Smooth muscle cell (in vitro differentiated cells): ENCODE measurements at regions not wholly inside any gene's neighbourhood (a gene's known extent, or its start where the extent isn't known, plus 50 kb on each side); places are given as distances from the start of the nearest gene placed in this dataset.

Experiments
- DNase-seq: peaks from one replicate; lab custom pipeline; 2025; ENCODE audit not compliant: unreplicated experiment; lab: John Stamatoyannopoulos, UW
- H2AFZ ChIP-seq: fragments of 200-600 bp; sonication (generic); 2 replicates; pipeline ENCODE4 v1.6.0; 2016; ENCODE audit warnings: antibody characterized with exemption, low read depth, mild to moderate bottlenecking
- H3F3A ChIP-seq: fragments of 200-600 bp; sonication (generic); 2 replicates; pipeline ENCODE4 v1.6.0; 2017; ENCODE audit warnings: antibody characterized with exemption, low read depth
- H3K27ac ChIP-seq: fragments of 200-600 bp; sonication (generic); 2 replicates; pipeline ENCODE4 v1.5.1; 2016; ENCODE audit warnings: low read depth, mild to moderate bottlenecking
- H3K27me3 ChIP-seq: fragments of 200-600 bp; sonication (generic); 2 replicates; pipeline ENCODE4 v1.6.1; 2016; ENCODE audit warnings: low read depth, mild to moderate bottlenecking
- H3K36me3 ChIP-seq: fragments of 200-600 bp; sonication (generic); 2 replicates; pipeline ENCODE4 v1.5.1; 2016; ENCODE audit warnings: low read depth
- H3K4me1 ChIP-seq: fragments of 200-600 bp; sonication (generic); 2 replicates; pipeline ENCODE4 v1.5.1; 2016; ENCODE audit warnings: low read depth
- H3K4me2 ChIP-seq: fragments of 200-600 bp; sonication (generic); 2 replicates; pipeline ENCODE4 v1.6.0; 2016; ENCODE audit warnings: mild to moderate bottlenecking
- H3K4me3 ChIP-seq: fragments of 200-600 bp; sonication (generic); 2 replicates; pipeline ENCODE4 v1.5.1; 2016; ENCODE audit warnings: mild to moderate bottlenecking
- H3K79me2 ChIP-seq: fragments of 200-600 bp; sonication (generic); 2 replicates; pipeline ENCODE4 v1.6.0; 2016; ENCODE audit warnings: low read depth, mild to moderate bottlenecking
- H3K9ac ChIP-seq: fragments of 200-600 bp; sonication (generic); 2 replicates; pipeline ENCODE4 v1.6.0; 2016; ENCODE audit warnings: low read depth
- H3K9me3 ChIP-seq: fragments of 200-600 bp; sonication (generic); replicated peaks from 2 replicates; pipeline ENCODE4 v1.5.1; 2016; ENCODE audit warnings: low read depth
- H4K20me1 ChIP-seq: fragments of 200-600 bp; sonication (generic); 2 replicates; pipeline ENCODE4 v1.6.0; 2016; ENCODE audit warnings: low read depth
- CTCF ChIP-seq: fragments of 200-600 bp; sonication (generic); IDR thresholded peaks from 2 replicates; pipeline ENCODE4 v1.5.1; 2017; ENCODE audit warnings: borderline replicate concordance, mild to moderate bottlenecking, antibody characterized with exemption; ENCODE audit not compliant: insufficient read depth, poor library complexity, severe bottlenecking
- WGBS: methylation state at CpG from one replicate; pipeline ENCODE4 v1.1.7; 2016; ENCODE audit warnings: low lambda C conversion rate; 5-methylcytosine and 5-hydroxymethylcytosine counted together

- no peak for DNase-seq
- H3K4me2 ChIP-seq = no peak overlapping the region
- 36% methylated on average over 1 of the region's 1 CpG for WGBS
Observed at GRCh38 chr13:62185631-62186255, 770.1 kb upstream of the PCDH20 start.

GRCh38 chr13:62176051-62176450 lies 760.4 kb upstream of the PCDH20 start:
- Histone ChIP-seq H3F3A (no peaks in the 10 kb centered on the region), H3K4me3 (no peak overlapping the region), H3K27ac (peak overlapping the region; percentile 9), H3K79me2 (no peaks in the 10 kb centered on the region), H3K4me1 (no peaks in the 10 kb centered on the region), H3K9ac (no peak overlapping the region), H3K9me3 (no peaks in the 10 kb centered on the region), H4K20me1 (no peaks in the 10 kb centered on the region), H3K36me3 (no peaks in the 10 kb centered on the region), H2AFZ (no peak overlapping the region), H3K4me2 (no peak overlapping the region), H3K27me3 (no peaks in the 10 kb centered on the region)
- DNase-seq = no peak
- TF ChIP-seq CTCF = no peak
- WGBS = 62% methylated on average over 3 of the region's 3 CpGs

More at GRCh38 chr13:62185631-62186255, 770.1 kb upstream of the PCDH20 start:
- Histone ChIP-seq H3K79me2 (no peaks in the 10 kb centered on the region), H3K27me3 (no peaks in the 10 kb centered on the region), H3K36me3 (no peaks in the 10 kb centered on the region), H3K9ac (no peak overlapping the region), H2AFZ (no peak overlapping the region), H3K9me3 (no peaks in the 10 kb centered on the region), H4K20me1 (no peaks in the 10 kb centered on the region), H3K4me3 (no peak overlapping the region), H3K4me1 (peaks cover 8% of the 10 kb centered on the region), H3K27ac (no peak overlapping the region), H3F3A (no peaks in the 10 kb centered on the region)
- no peak for TF ChIP-seq CTCF

- Histone ChIP-seq H3K27ac (no peak overlapping the region), H4K20me1 (no peaks in the 10 kb centered on the region), H2AFZ (no peak overlapping the region), H3K4me3 (no peak overlapping the region), H3K4me1 (no peaks in the 10 kb centered on the region), H3K4me2 (no peak overlapping the region), H3K27me3 (no peaks in the 10 kb centered on the region), H3K79me2 (no peaks in the 10 kb centered on the region), H3K36me3 (no peaks in the 10 kb centered on the region), H3K9ac (no peak overlapping the region), H3F3A (no peaks in the 10 kb centered on the region), H3K9me3 (no peaks in the 10 kb centered on the region)
- DNase-seq = no peak
- TF ChIP-seq CTCF = no peak
Observed at GRCh38 chr13:62173958-62174357, 758.3 kb upstream of the PCDH20 start.

- H3K4me2 ChIP-seq = no peak overlapping the region
- H3K4me1 ChIP-seq = no peaks in the 10 kb centered on the region
- no peak overlapping the region for H2AFZ ChIP-seq
- H3K9ac ChIP-seq = no peak overlapping the region
- no peak overlapping the region for H3K27ac ChIP-seq
- no peaks in the 10 kb centered on the region for H4K20me1 ChIP-seq
- TF ChIP-seq CTCF = no peak
- DNase-seq = no peak
- no peaks in the 10 kb centered on the region for H3K36me3 ChIP-seq
- H3K79me2 ChIP-seq = no peaks in the 10 kb centered on the region
- H3K9me3 ChIP-seq = no peaks in the 10 kb centered on the region
- H3F3A ChIP-seq = no peaks in the 10 kb centered on the region
- H3K27me3 ChIP-seq = no peaks in the 10 kb centered on the region
- no peak overlapping the region for H3K4me3 ChIP-seq
- 64% methylated on average over 2 of the region's 2 CpGs for WGBS
Observed at GRCh38 chr13:62171697-62172096, 756.0 kb upstream of the PCDH20 start.
